ENCODE measurements at regions not wholly inside any gene's neighbourhood (a gene's known extent, or its start where the extent isn't known, plus 50 kb on each side); places are given as distances from the start of the nearest gene placed in this dataset.
"Not testable (repeated sequence)": the region's sequence is repeated elsewhere in the genome, so short reads cannot be mapped to it uniquely, and the experiment has no call there.

GRCh38 chr6:103893141-103893581 lies 966.6 kb downstream of the HACE1 start:
- DNase-seq (ENCODE audit: low read depth), result peak; percentile 15

- no peak for DNase-seq (ENCODE audit: low read depth)
Measured at GRCh38 chr6:103886951-103887350, 972.8 kb downstream of the HACE1 start.

DNA sequence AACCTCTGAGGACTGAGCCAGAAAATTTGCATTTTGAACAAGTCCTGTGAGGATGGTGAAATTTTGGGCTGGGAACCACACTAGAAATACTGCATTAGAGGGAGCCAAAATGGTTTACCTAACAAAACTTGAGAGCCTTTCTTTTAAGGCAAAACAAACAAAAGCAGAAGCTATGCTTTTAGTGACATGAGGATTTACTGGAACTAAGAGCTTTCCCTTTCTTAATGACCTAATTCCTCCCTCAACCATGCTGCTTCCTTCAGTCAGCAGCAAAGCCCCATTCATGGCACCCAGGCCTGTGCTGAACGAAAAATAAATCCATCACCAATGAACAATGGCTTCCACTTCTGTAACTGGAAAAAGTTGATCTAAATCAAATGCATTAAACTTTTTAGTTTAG lies 974.3 kb downstream of the HACE1 start:
- DNase-seq (ENCODE audit: low read depth), result no peak

DNA sequence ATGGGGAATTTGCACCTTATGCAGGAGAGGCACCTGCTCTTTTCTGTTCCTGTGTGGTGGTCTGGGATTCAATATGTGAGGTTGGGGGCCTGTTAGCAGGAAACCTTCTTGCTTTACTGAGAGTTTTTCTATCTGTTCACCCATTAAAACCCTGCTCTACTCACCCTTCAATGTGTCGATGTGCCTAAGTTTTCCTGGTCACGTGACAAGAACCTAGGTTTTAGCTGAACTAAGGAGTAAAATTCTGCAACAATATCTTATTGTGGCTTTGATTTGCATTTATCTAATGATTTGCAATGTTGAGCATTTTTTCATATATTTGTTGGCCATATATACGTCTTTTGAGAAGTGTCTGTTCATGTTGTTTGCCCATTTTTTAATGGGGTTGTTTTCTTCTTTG lies 979.9 kb downstream of the HACE1 start:
- DNase-seq (ENCODE audit: low read depth), result no peak

DNA sequence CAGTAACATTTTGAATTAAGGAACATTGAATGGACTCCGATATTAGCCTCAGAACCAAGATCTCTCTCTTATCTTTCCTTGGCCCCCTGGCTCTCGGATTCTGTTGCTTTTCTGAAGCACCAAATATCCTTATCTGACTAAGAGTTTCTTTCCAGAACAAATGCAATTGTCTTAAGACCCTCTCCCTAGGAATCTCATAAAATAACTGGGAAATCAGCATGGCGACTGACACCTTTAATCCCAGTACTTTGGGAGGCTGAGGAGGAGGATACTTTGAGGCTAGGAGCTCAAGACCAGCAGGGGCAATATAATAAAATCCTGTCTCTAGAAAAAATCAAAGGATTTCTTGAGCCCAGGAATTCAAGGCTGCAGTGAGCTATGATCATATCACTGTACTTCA lies 984.5 kb downstream of the HACE1 start:
- DNase-seq (ENCODE audit: low read depth), result no peak

DNA sequence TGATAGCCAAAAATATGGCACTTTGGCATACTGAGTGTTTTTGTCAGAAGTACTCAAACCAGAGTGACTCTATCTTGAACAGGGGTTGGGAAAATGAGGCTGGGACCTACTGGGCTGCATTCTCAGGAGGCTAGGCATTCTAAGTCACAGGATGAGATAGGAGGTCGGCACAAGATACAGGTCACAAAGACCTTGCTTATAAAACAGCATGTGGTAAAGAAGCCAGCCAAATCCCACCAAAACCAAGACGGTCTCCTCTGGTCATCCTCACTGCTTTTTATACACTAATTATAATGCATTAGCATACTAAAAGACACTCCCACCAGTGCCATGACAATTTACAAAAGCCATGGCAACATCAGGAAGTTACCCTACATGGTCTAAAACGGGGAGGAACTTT lies 985.1 kb downstream of the HACE1 start:
- no peak for DNase-seq (ENCODE audit: low read depth)

DNA sequence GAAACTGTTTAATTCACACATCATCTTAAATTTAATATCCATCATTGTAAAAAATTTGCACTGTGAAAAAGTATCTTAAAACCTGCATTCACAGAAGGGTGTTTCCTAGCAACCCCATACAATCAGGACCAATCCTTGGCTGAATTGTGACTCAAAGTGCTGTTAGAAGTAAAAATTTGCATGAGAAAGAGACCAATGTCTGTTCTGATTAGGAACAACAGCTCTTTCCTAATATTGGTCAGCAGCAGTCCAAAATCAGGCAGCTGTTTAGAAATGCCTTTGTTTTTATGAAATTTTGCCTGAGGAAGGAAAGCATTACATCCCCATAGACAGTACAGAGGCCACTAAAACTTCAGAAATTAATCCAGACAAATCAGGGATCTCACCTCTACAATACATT lies 987.0 kb downstream of the HACE1 start:
- no peak for DNase-seq (ENCODE audit: low read depth)

- DNase-seq (ENCODE audit: low read depth), result no peak
Measured at GRCh38 chr6:103872233-103872632, 987.5 kb downstream of the HACE1 start.

DNA sequence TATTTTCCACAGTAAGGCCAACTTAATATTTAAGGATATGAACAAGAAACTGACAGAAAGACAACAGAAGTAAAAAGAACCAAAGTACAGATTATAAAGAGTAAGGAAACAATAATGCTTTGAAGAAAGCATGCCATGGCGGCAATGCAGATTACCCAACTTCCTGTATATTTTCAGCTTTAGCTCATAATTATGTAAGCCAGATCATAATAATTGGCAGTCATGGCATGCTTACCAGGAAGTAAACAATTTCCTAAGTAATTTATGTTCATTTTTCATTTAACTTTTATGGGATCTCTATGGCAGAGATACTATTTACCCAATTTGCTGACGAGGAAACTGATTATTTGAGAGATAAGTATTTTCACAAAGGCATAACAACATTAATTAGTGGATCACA lies 988.7 kb downstream of the HACE1 start:
- no peak for DNase-seq (ENCODE audit: low read depth)

DNA sequence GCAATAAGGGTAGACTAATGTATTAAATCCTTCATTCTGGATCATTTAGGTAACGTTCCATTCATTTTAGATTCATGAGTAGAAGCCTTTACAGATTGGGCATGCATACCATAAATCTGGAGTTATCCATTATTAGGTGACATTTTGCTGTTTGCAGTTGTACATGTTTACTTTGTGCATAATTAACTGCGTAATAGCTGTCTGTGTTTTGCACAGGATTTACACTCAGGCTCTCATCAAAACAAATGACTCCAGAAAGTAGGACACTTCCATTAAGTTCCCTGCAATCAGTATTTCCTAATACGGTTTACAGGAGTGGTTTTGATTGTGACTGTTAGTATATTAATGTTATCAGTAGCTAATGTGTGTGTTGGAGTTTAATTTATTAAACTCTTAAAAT lies 997.4 kb downstream of the HACE1 start:
- DNase-seq (ENCODE audit: low read depth), result no peak

GRCh38 chr6:103858003-103858402 lies 1001.7 kb downstream of the HACE1 start:
- no peak for DNase-seq (ENCODE audit: low read depth)

- no peak for DNase-seq (ENCODE audit: low read depth)
Measured at GRCh38 chr6:103855750-103856149, 1004.0 kb downstream of the HACE1 start.

GRCh38 chr6:103854059-103854458 lies 1005.7 kb downstream of the HACE1 start:
- no peak for DNase-seq (ENCODE audit: low read depth)

DNA sequence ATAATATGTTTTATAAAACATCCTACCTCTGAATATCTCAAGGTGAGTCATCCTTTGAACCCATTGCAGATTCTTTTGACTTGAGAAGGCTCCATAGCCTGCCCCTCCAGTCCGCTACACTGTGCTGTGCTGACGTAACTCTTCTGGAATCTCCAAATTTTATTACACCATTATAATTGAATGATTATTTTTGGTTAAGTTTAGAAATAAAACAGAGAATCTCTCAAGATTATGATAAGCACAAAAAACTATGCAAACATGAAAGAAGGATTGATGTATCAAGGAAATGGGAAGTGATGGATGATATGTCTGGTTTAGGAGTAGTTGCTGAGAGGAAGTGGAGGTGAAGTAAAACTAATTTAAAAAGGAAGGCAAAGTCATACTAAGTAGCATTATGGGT lies 1021.3 kb downstream of the HACE1 start:
- DNase-seq (ENCODE audit: low read depth), result no peak

- no peak for DNase-seq (ENCODE audit: low read depth)
Measured at GRCh38 chr6:103826209-103826608, 1033.5 kb downstream of the HACE1 start.

DNA sequence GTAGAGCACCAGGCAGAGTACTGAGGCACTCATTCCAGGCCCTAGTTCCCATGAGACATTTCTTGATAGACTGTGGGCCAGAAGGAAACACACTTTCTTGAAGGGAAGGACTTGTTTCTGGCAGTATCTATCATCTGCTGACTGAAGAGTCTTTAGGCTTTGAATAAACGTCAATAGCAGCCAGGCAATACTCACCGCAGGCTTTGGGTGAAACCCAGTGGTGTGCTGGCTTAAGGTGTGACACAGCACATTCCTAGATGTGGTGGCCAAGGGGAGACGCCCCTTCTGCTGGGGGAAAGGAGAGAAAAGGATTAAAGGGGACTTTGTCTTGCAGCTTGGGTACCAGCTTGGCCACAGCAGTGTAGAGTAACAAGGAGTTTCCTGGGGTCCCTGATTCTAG lies 1039.6 kb downstream of the HACE1 start:
- no peak for DNase-seq (ENCODE audit: low read depth)

GRCh38 chr6:103819509-103819908 lies 1040.2 kb downstream of the HACE1 start:
- no peak for DNase-seq (ENCODE audit: low read depth)

GRCh38 chr6:103812970-103813369 lies 1046.7 kb downstream of the HACE1 start:
- DNase-seq (ENCODE audit: low read depth), result no peak

DNA sequence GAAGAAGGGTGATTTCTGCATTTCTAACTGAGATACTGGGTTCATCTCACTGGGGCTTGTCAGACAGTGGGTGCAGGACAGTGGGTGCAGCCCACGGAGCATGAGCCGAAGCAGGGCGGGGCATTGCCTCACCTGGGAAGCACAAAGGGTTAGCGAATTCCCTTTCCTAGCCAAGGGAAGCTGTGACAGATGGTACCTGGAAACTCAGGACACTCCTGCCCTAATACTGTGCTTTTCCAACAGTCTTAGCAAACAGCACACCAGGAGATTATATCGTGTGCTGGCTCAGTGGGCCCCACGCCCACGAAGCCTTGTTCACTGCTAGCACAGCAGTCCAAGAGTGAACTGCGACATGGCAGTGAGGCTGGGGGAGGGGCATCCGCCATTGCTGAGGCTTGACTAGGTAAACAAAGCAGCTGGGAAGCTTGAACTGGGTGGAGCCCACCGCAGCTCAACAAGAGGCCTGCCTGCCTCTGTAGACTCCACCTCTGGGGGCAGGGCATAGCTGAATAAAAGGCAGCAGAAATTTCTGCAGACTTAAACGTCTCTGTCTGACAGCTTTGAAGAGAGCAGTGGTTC lies 1057.7 kb downstream of the HACE1 start:
- not testable (repeated sequence) for DNase-seq (ENCODE audit: low read depth)

DNA sequence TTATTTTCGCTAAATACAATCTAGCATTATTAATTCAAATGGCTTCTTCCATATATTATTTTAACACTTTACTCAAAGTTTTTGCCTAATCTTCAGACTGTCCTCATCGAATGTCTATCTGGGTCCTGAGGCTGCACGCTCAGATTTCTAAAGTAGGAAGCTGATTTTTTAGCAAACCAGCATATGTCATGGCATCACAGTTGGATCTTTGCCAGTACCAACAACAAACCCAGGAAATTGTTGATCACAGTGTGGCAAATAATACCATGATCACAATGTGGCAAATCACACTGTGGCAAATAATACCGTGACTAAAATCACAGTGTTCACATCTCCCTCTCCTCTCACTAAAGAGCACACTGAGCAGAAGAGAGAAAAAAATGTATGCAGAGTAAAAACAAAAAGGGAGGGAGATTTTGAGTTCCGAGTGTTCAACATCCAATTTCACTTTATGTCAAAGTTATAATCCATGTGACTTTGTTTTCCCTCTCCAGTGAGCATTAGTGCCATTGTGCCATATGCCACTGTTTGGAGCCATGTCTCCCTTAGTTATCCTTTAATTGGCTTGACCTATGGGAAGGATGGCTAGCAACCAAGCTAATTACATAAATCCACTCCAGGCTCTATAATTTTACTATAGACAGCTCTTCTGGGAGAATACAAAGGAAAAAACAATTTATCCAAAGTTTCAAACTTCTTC lies 1059.6 kb downstream of the HACE1 start:
- DNase-seq (ENCODE audit: low read depth), result no peak

- no peak for DNase-seq (ENCODE audit: low read depth)
Measured at GRCh38 chr6:103798166-103798565, 1061.6 kb downstream of the HACE1 start.

DNA sequence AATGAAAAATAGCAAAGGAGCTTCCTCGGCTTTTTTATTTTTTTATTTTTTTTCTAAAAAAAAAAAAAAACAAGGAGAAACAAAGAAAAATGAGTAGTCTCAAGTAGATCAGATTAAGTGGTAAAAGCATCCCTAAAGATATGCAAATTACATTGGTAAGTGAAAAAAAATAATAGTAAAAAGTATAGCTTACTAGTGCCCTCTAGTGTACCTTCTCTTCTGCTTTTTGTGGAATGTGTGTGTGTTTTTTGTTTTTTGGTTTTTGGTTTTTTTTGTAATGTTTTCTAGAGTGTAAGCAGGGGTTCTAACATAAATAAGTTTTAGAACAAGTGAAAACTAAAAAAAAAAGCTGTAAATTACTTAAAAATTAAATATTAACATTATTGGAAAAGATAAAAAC lies 1062.0 kb downstream of the HACE1 start:
- DNase-seq (ENCODE audit: low read depth), result no peak

GRCh38 chr6:103791458-103791857 lies 1068.3 kb downstream of the HACE1 start:
- DNase-seq (ENCODE audit: low read depth), result no peak

DNA sequence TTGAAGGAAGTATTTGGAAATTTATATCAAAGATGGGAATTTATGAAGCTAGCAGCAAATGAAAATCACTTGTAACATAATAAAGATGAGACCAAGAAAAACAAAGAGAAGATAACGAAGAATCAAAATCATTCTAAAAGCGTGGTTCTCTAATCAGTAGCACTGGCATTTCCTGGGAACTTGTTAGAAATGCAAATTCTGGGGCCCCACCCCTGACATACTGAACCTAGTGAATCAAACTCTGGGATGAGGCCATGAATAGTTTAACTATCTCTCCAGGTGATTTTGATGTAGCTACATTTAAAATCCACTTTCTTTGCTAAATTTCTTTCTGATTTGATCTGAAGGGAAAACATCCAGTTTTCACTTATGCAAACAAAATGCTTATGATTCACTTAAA lies 1075.6 kb downstream of the HACE1 start:
- no peak for DNase-seq (ENCODE audit: low read depth)

Measured in non-pigmented ciliary epithelial cell (primary cell).